ENCODE measurements at regions not wholly inside any gene's neighbourhood (a gene's known extent, or its start where the extent isn't known, plus 50 kb on each side); places are given as distances from the start of the nearest gene placed in this dataset.
A peak's percentile ranks its signal among the peaks of the same experiment; 100 is the strongest.
"Not testable (repeated sequence)": the region's sequence is repeated elsewhere in the genome, so short reads cannot be mapped to it uniquely, and the experiment has no call there.

DNA sequence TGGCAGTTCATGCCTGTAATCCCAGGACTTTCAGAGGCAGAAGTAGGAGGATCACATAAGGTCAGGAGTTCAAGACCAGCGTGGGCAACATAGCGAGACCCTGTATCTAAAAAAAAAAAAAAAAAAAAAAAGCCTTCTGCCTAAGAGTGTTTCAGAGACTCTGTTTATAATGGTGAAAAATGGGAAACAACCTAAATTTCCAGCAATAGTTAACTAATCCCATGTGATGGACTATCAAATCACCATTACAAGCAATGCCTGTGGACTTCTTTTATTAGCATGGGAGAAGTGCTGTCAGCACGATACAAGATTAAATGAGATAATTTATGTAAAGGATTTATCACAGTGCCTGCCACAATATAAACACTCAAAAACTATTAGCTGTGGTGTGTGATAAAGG lies 67.5 kb upstream of the CUX1 start:
- DNase-seq (ENCODE audit: low spot score) (no peak), ATAC-seq (ENCODE audit: low FRiP score) (no peak)
- no peak for TF ChIP-seq CTCF (IDR thresholded peaks at IDR 0.05)

DNA sequence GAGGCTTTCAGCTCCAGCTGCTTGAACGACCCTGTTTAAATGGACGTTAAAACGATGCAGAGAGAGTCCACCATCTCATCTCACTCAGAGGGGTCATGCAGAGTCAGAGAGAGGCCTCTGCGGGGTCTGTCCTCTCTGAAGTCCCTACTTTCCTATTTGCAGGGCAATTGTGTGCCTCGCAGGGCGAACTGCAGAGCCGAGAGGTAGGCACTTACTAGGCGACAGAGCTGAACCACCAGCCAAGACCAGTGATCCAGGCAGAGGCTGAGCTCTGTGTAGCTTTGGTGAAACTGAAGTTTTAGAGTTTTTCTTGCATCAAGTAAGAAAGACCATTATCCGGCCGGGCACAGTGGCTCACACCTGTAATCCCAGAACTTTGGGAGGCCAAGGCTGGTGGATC lies 64.1 kb upstream of the CUX1 start:
- ATAC-seq (ENCODE audit: low FRiP score) (no peak), DNase-seq (ENCODE audit: low spot score) (no peak)
- no peak for TF ChIP-seq CTCF (IDR thresholded peaks at IDR 0.05)

GRCh38 chr7:101754424-101755159 lies 62.8 kb upstream of the CUX1 start:
- ATAC-seq (ENCODE audit: low FRiP score) (peak; percentile 60), DNase-seq (ENCODE audit: low spot score) (no peak)
- TF ChIP-seq CTCF (IDR thresholded peaks at IDR 0.05) = no peak

GRCh38 chr7:101757879-101758278 lies 59.5 kb upstream of the CUX1 start:
- DNase-seq (ENCODE audit: low spot score) (no peak), ATAC-seq (ENCODE audit: low FRiP score) (no peak)
- no peak for TF ChIP-seq CTCF (IDR thresholded peaks at IDR 0.05)

- not testable (repeated sequence) for DNase-seq (ENCODE audit: low spot score); ATAC-seq (ENCODE audit: low FRiP score)
Measured at GRCh38 chr7:101758519-101758918, 58.9 kb upstream of the CUX1 start.

- DNase-seq (ENCODE audit: low spot score) = no peak
- no peak for ATAC-seq (ENCODE audit: low FRiP score)
- no peak for TF ChIP-seq CTCF (IDR thresholded peaks at IDR 0.05)
Measured at GRCh38 chr7:101764221-101764620, 53.2 kb upstream of the CUX1 start.

GRCh38 chr7:101767544-101767943 lies 49.9 kb upstream of the CUX1 start:
- no peak for TF ChIP-seq CTCF (IDR thresholded peaks at IDR 0.05)
- ATAC-seq (ENCODE audit: low FRiP score) = no peak
- DNase-seq (ENCODE audit: low spot score) = no peak
